Erythroblast (primary cell): ENCODE measurements at regions not wholly inside any gene's neighbourhood (a gene's known extent, or its start where the extent isn't known, plus 50 kb on each side); places are given as distances from the start of the nearest gene placed in this dataset.

Source experiments
- GATA1 ChIP-seq: IDR thresholded peaks from 2 replicates; pipeline ENCODE4 v1.6.1; 2011; ENCODE audit warnings: low read depth, mild to moderate bottlenecking, control low read depth, low read length, moderate library complexity
- POLR2A ChIP-seq: IDR thresholded peaks from 2 replicates; pipeline ENCODE4 v1.6.1; 2011; ENCODE audit warnings: mild to moderate bottlenecking, low read length

DNA sequence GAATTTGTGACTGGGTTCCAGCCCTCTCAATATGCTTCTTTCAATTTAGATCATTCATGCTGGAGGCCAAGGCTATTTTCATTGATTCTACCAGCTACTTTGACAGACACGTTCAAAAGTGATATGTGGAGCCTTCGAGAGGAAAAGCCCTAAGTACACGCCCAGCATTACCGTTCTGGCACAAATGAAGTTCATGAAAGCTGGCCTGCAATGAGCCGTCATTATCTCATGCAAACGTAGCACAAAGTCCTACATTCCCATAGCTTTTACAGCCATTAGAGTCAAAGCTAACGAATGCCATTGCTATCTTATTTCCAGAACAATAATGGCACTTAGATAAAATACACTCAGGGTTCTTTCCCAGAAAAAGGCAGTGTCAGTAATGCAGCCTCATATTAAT lies 1237.6 kb downstream of the EFNB2 start:
- TF ChIP-seq POLR2A = no peak
- TF ChIP-seq GATA1 = no peak
